OCI-LY3 (cell line): ENCODE measurements at regions not wholly inside any gene's neighbourhood (a gene's known extent, or its start where the extent isn't known, plus 50 kb on each side); places are given as distances from the start of the nearest gene placed in this dataset.

Source experiments
- H2AFZ ChIP-seq: fragments of 200-600, 300-600 bp; shearing (Covaris generic); 2 replicates; pipeline ENCODE4 v1.6.0; 2014; ENCODE audit warnings: antibody characterized with exemption, low read depth, low read length
- H3K27ac ChIP-seq: fragments of 200-600, 300-600 bp; sonication (generic); 2 replicates; pipeline ENCODE4 v1.5.1; 2014; ENCODE audit warnings: mild to moderate bottlenecking, low read length, moderate library complexity, mixed read lengths
- H3K27me3 ChIP-seq: fragments of 200-600, 300-600 bp; sonication (generic); 2 replicates; pipeline ENCODE4 v1.6.1; 2014; ENCODE audit warnings: low read depth, low read length, mixed read lengths
- H3K36me3 ChIP-seq: fragments of 200-600, 300-600 bp; sonication (generic); replicated peaks from 2 replicates; pipeline ENCODE3; 2014; ENCODE audit warnings: low read depth, low read length, mixed read lengths
- H3K4me1 ChIP-seq: fragments of 300-600, 200-600 bp; sonication (generic); 2 replicates; pipeline ENCODE4 v1.6.1; 2014; ENCODE audit warnings: low read length, mixed read lengths
- H3K4me2 ChIP-seq: fragments of 200-600, 300-600 bp; sonication (generic); 2 replicates; pipeline ENCODE4 v1.6.1; 2014; ENCODE audit warnings: low read length, mixed read lengths
- H3K4me3 ChIP-seq: fragments of 300-600, 200-600 bp; sonication (generic); 2 replicates; pipeline ENCODE4 v1.5.1; 2014; ENCODE audit warnings: antibody characterized with exemption, mild to moderate bottlenecking, low read length, moderate library complexity
- H3K79me2 ChIP-seq: fragments of 300-600, 200-600 bp; shearing (Covaris generic); 2 replicates; pipeline ENCODE4 v1.6.1; 2014; ENCODE audit warnings: mild to moderate bottlenecking, low read length, mixed read lengths
- H3K9ac ChIP-seq: fragments of 300-600, 200-600 bp; shearing (Covaris generic); 2 replicates; pipeline ENCODE4 v1.6.0; 2014; ENCODE audit warnings: mild to moderate bottlenecking, low read length, moderate library complexity
- H3K9me3 ChIP-seq: fragments of 200-600, 300-600 bp; shearing (Covaris generic); 2 replicates; pipeline ENCODE4 v1.6.1; 2014; ENCODE audit warnings: low read length, mixed read lengths; ENCODE audit not compliant: insufficient read depth
- H4K20me1 ChIP-seq: fragments of 200-600, 300-600 bp; sonication (generic); 2 replicates; pipeline ENCODE4 v1.6.1; 2016; ENCODE audit warnings: low read length, mixed read lengths; ENCODE audit not compliant: insufficient read depth
- CTCF ChIP-seq: fragments of 200-600, 300-600 bp; sonication (generic); IDR thresholded peaks from 2 replicates; pipeline ENCODE4 v1.5.1; 2014; ENCODE audit warnings: antibody characterized with exemption, low read length, low read depth
- EZH2phosphoT487 ChIP-seq: fragments of 200-600 bp; shearing (Covaris generic); IDR thresholded peaks from 2 replicates; pipeline ENCODE4 v1.6.1; 2018; ENCODE audit warnings: antibody characterized with exemption, mixed run types, low read depth

GRCh38 chr4:15348695-15349094, 79.1 kb upstream of the C1QTNF7 start:
- Histone ChIP-seq H3K4me2 (peak overlapping the region; percentile 51; the same call in 1 of the 2 replicates), H2AFZ (no peak overlapping the region), H4K20me1 (no peaks in the 10 kb centered on the region), H3K27ac (no peak overlapping the region), H3K36me3 (no peaks in the 10 kb centered on the region), H3K9ac (no peak overlapping the region), H3K9me3 (no peaks in the 10 kb centered on the region), H3K4me3 (no peak overlapping the region), H3K79me2 (no peaks in the 10 kb centered on the region), H3K4me1 (peaks cover 12% of the 10 kb centered on the region), H3K27me3 (peaks cover 12% of the 10 kb centered on the region; the same call in 1 of the 2 replicates)
- TF ChIP-seq EZH2phosphoT487: no peak
- TF ChIP-seq CTCF: no peak

- Histone ChIP-seq H3K4me3 (0 out of 2 replicates have a peak overlapping the region, but pooled peaks have one; percentile 28), H3K27ac (no peak overlapping the region), H3K4me1 (peaks cover 12% of the 10 kb centered on the region), H3K9me3 (no peaks in the 10 kb centered on the region), H4K20me1 (no peaks in the 10 kb centered on the region), H3K9ac (no peak overlapping the region), H3K36me3 (no peaks in the 10 kb centered on the region), H3K27me3 (peaks cover 12% of the 10 kb centered on the region; the same call in 1 of the 2 replicates), H2AFZ (no peak overlapping the region), H3K79me2 (no peaks in the 10 kb centered on the region), H3K4me2 (peak overlapping the region; percentile 51)
- no peak for TF ChIP-seq CTCF
- TF ChIP-seq EZH2phosphoT487: no peak
These were observed 78.3 kb upstream of the C1QTNF7 start for GRCh38 chr4:15349531-15349935.

DNA sequence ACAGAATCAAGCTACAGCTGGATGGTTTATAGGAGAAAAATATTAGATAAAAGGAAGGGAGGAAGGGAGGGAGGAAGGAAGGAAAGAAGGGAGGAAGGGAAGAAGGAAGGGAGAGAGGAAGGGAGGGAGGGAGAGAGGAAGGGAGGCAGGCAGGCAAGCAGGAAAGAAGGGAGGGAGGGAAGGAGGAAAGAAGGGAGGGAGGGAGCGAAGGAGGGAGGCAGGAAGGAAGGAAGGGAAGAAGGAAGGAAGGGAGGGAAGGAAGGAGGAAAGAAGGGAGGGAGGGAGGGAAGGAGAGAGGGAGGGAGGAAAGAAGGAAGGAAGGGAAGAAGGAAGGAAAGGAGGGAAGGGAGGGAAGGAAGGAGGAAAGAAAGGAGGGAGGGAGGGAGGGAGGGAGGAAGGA, 77.9 kb upstream of the C1QTNF7 start:
- no peak for TF ChIP-seq EZH2phosphoT487
- TF ChIP-seq CTCF: no peak
- H3K4me2 ChIP-seq: peak overlapping the region; percentile 51; the same call in 1 of the 2 replicates
- no peaks in the 10 kb centered on the region for H3K36me3 ChIP-seq
- H3K9ac ChIP-seq: no peak overlapping the region
- H3K27ac ChIP-seq: no peak overlapping the region
- peaks cover 12% of the 10 kb centered on the region; the same call in 1 of the 2 replicates for H3K27me3 ChIP-seq
- H3K79me2 ChIP-seq: no peaks in the 10 kb centered on the region
- no peaks in the 10 kb centered on the region for H4K20me1 ChIP-seq
- H3K4me3 ChIP-seq: no peak overlapping the region
- no peaks in the 10 kb centered on the region for H3K9me3 ChIP-seq
- no peak overlapping the region for H2AFZ ChIP-seq
- peaks cover 12% of the 10 kb centered on the region for H3K4me1 ChIP-seq

DNA sequence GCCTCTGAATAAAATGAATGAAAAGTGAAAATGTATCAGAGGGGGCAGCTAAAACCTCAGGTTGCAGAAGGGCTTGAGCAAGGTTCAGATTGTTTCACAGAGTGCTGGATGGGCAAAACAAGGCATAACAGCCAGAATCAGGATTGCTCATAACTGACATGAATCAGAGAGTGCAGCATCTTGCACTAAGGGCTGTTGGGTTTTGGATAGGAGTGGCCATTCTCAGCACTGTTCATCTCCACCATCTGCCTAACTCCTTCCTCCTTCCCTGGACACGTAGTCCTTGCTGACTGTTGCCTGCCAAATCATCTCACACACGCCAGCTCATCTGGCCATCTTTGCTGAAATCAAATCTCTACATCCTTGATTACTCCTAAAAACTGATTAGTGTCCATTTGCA, 75.3 kb upstream of the C1QTNF7 start:
- Histone ChIP-seq H3K4me3 (no peak overlapping the region), H3K9ac (no peak overlapping the region), H3K27me3 (peaks cover 12% of the 10 kb centered on the region; the same call in 1 of the 2 replicates), H3K4me1 (peaks cover 12% of the 10 kb centered on the region), H4K20me1 (no peaks in the 10 kb centered on the region), H3K9me3 (no peaks in the 10 kb centered on the region), H3K36me3 (no peaks in the 10 kb centered on the region), H3K79me2 (no peaks in the 10 kb centered on the region), H2AFZ (no peak overlapping the region), H3K4me2 (no peak overlapping the region), H3K27ac (no peak overlapping the region)
- TF ChIP-seq EZH2phosphoT487: no peak
- no peak for TF ChIP-seq CTCF
